Spleen (tissue), 7 donors: ENCODE measurements at regions not wholly inside any gene's neighbourhood (a gene's known extent, or its start where the extent isn't known, plus 50 kb on each side); places are given as distances from the start of the nearest gene placed in this dataset.

ENCODE experiments used
- POLR2A ChIP-seq, 3 donors: fragments of 450-650 bp; IDR thresholded peaks; one replicate each; pipeline ENCODE4 v1.5.1; 2017; ENCODE audit warnings: antibody characterized with exemption in 3 of 3, mild to moderate bottlenecking in 1 of 3
- TF ChIP-seq, protein P1 (sequence below), 11 experiments: fragments of 200-600 bp in 7 of 11; fragments of 450-650 bp in 4 of 11; sonication (generic) in 4 of 11; IDR thresholded peaks in 8 of 11; conservative IDR thresholded peaks in 3 of 11; 1 replicate in 7 of 11; 2 replicates in 4 of 11; pipeline versions ENCODE4 v1.4.0 to v1.8.0; 2016 to 2021; ENCODE audit warnings: antibody characterized with exemption in 11 of 11, inconsistent platforms in 4 of 11, mild to moderate bottlenecking in 1 of 11
- donor health status: DM: no; HTN: no; CAD: no; lungs with moderate emphysema.
- donor health status: DM: no; HTN: no; CAD: no.
- donor health status: DM: no; HTN: no; CAD: no.

DNA sequence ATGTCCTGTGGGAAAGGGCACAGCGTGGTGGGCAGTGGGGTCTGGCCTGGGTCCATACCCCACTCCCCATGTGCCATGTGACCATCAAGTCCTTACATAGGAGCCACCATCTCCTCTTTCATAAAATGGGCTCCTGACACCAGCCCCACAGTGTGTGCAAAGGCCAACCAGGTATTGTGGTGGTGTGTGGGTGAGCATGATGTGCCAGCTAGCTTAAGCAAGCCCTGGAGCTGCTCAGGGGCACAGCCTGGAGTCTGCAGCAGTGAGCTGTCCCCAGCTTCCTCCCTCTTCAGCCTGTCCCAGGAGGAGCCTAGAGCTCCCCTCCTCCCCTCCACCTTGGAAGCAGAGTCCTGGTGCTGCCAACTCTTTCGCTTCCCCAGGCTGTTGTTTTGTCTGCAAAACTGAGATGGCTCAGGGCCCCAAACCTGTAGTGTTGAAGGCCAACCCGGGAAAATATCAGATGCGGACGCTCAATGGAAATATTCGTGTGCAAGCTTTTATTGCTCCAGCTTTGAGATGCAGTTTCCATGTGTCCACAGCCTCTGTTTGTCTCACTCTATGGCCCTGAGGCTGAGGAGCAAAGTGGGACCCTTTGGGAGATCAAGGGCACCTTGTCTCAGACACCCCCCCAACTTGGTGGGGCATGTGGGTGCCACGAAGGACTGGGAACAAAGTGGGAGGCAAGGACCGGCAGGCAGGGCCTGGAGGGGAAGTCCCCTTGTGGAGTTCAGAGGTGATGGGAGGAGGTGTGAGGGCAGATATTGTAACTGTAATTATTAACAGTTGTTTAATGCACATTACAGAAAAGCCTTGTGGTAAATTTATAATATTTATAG is 92.6 kb downstream of the CTTN start:
- no peak for TF ChIP-seq POLR2A (IDR thresholded peaks at IDR 0.05)
- TF ChIP-seq, protein P1, sequence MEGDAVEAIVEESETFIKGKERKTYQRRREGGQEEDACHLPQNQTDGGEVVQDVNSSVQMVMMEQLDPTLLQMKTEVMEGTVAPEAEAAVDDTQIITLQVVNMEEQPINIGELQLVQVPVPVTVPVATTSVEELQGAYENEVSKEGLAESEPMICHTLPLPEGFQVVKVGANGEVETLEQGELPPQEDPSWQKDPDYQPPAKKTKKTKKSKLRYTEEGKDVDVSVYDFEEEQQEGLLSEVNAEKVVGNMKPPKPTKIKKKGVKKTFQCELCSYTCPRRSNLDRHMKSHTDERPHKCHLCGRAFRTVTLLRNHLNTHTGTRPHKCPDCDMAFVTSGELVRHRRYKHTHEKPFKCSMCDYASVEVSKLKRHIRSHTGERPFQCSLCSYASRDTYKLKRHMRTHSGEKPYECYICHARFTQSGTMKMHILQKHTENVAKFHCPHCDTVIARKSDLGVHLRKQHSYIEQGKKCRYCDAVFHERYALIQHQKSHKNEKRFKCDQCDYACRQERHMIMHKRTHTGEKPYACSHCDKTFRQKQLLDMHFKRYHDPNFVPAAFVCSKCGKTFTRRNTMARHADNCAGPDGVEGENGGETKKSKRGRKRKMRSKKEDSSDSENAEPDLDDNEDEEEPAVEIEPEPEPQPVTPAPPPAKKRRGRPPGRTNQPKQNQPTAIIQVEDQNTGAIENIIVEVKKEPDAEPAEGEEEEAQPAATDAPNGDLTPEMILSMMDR (IDR thresholded peaks at IDR 0.05 in 8 of 11, conservative IDR thresholded peaks at IDR 0.05 in 3 of 11), result no peak
